SH-SY5Y (cell line): ENCODE measurements at regions not wholly inside any gene's neighbourhood (a gene's known extent, or its start where the extent isn't known, plus 50 kb on each side); places are given as distances from the start of the nearest gene placed in this dataset.

Experiments used
- GATA2 ChIP-seq: IDR thresholded peaks from 2 replicates; pipeline ENCODE4 v1.6.1; 2011; ENCODE audit warnings: mild to moderate bottlenecking, low read depth, low read length
- GATA3 ChIP-seq: IDR thresholded peaks from 2 replicates; pipeline ENCODE4 v1.6.1; 2011; ENCODE audit warnings: low read depth, mild to moderate bottlenecking, low read length, moderate library complexity

DNA sequence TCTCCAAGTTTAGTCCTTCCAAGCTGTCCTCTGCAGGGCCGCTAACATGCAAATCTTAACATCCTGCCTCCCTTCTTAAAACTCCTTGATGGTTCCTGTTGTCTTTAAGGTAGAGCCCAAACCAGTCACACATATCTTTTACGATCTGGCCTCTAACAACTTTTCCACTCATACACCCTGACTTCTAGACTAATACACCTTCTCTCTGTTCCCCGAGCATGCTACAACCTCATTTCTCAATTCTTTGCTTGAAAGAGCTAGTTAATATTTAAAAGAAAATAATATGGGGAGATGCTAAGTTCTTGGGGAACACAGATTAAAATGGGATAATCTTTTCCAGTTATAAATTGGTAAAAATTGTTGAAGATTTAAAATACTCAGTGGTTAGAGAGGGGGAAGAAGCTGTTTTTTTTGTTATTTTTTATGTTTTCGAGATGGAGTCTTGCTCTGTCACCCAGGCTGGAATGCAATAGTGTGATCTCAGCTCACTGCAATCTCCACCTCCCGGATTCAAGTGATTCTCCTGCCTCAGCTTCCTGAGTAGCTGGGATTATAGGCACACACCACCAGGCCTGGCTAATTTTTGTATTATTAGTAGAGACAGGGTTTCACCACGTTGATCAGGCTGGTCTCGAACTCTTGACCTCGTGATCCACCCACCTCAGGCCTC lies 250.7 kb downstream of the MAFB start:
- no peak for TF ChIP-seq GATA3
- no peak for TF ChIP-seq GATA2
